T-helper 17 cell (primary cell): ENCODE measurements at regions not wholly inside any gene's neighbourhood (a gene's known extent, or its start where the extent isn't known, plus 50 kb on each side); places are given as distances from the start of the nearest gene placed in this dataset.

ENCODE experiments used
- ATAC-seq: fragments of 150-1000 bp; cut with Tn5 transposase; 2 replicates; pipeline ENCODE4 v1.10.0; 2021; ENCODE audit warnings: mild to moderate bottlenecking, moderate library complexity
- DNase-seq, 3 donors: peaks; one replicate each; pipeline versions ENCODE4 v3.0.0 to v3.0.0-alpha.2; 2020 to 2021
- H3K9me3 ChIP-seq: one replicate; pipeline ENCODE4 v1.7.0; 2013; ENCODE audit warnings: low read length, mild to moderate bottlenecking; ENCODE audit not compliant: control insufficient read depth, poor library complexity, severe bottlenecking
- H3K27ac Mint-ChIP-seq: one replicate; pipeline ENCODE4 v1.8.0; 2022; ENCODE audit warnings: mild to moderate bottlenecking, moderate library complexity, mixed read lengths
- H3K27me3 Mint-ChIP-seq: one replicate; pipeline ENCODE4 v1.8.0; 2022; ENCODE audit warnings: mixed read lengths
- H3K36me3 Mint-ChIP-seq: one replicate; pipeline ENCODE4 v1.8.0; 2022; ENCODE audit warnings: low read depth, mixed read lengths
- H3K4me1 Mint-ChIP-seq: one replicate; pipeline ENCODE4 v1.8.0; 2022; ENCODE audit warnings: mild to moderate bottlenecking, mixed read lengths
- H3K4me3 Mint-ChIP-seq: one replicate; pipeline ENCODE4 v1.8.0; 2022; ENCODE audit warnings: mild to moderate bottlenecking, moderate library complexity, mixed read lengths

- ATAC-seq (no peak), DNase-seq (no peak)
- no peaks in the 10 kb centered on the region for H3K36me3 Mint-ChIP-seq
- H3K27ac Mint-ChIP-seq = no peak overlapping the region
- peaks cover 57% of the 10 kb centered on the region for H3K27me3 Mint-ChIP-seq
- H3K4me1 Mint-ChIP-seq = peaks cover 6% of the 10 kb centered on the region
- H3K4me3 Mint-ChIP-seq = no peak overlapping the region
- H3K9me3 ChIP-seq = no peaks in the 10 kb centered on the region
Measured at GRCh38 chr17:65438708-65439294, 122.6 kb downstream of the AXIN2 start.

GRCh38 chr17:65438173-65438572 lies 123.3 kb downstream of the AXIN2 start:
- Mint-ChIP-seq H3K4me1 (peaks cover 12% of the 10 kb centered on the region), H3K4me3 (no peak overlapping the region), H3K27me3 (peaks cover 55% of the 10 kb centered on the region), H3K36me3 (no peaks in the 10 kb centered on the region), H3K27ac (no peak overlapping the region)
- no peak for ATAC-seq
- H3K9me3 ChIP-seq = no peaks in the 10 kb centered on the region
- no peak for DNase-seq

GRCh38 chr17:65436871-65437270 lies 124.6 kb downstream of the AXIN2 start:
- DNase-seq (no peak), ATAC-seq (no peak)
- H3K36me3 Mint-ChIP-seq = no peaks in the 10 kb centered on the region
- peaks cover 12% of the 10 kb centered on the region for H3K4me1 Mint-ChIP-seq
- H3K4me3 Mint-ChIP-seq = no peak overlapping the region
- no peak overlapping the region for H3K27ac Mint-ChIP-seq
- H3K27me3 Mint-ChIP-seq = peaks cover 44% of the 10 kb centered on the region
- no peaks in the 10 kb centered on the region for H3K9me3 ChIP-seq

GRCh38 chr17:65434878-65435277 lies 126.6 kb downstream of the AXIN2 start:
- DNase-seq (no peak), ATAC-seq (no peak)
- Mint-ChIP-seq H3K27me3 (peaks cover 34% of the 10 kb centered on the region), H3K27ac (no peak overlapping the region), H3K4me3 (no peak overlapping the region), H3K36me3 (no peaks in the 10 kb centered on the region), H3K4me1 (peaks cover 8% of the 10 kb centered on the region)
- H3K9me3 ChIP-seq = no peaks in the 10 kb centered on the region

GRCh38 chr17:65434251-65434650 lies 127.2 kb downstream of the AXIN2 start:
- DNase-seq = no peak
- no peaks in the 10 kb centered on the region for H3K36me3 Mint-ChIP-seq
- H3K4me3 Mint-ChIP-seq = no peak overlapping the region
- no peaks in the 10 kb centered on the region for H3K9me3 ChIP-seq
- no peak overlapping the region for H3K27ac Mint-ChIP-seq
- H3K4me1 Mint-ChIP-seq = peaks cover 8% of the 10 kb centered on the region
- H3K27me3 Mint-ChIP-seq = peaks cover 27% of the 10 kb centered on the region
- no peak for ATAC-seq

GRCh38 chr17:65433592-65433991 lies 127.9 kb downstream of the AXIN2 start:
- no peak for ATAC-seq
- Mint-ChIP-seq H3K27ac (no peak overlapping the region), H3K4me3 (peak overlapping the region; percentile 10), H3K36me3 (no peaks in the 10 kb centered on the region), H3K4me1 (peaks cover 8% of the 10 kb centered on the region), H3K27me3 (peaks cover 21% of the 10 kb centered on the region)
- H3K9me3 ChIP-seq = no peaks in the 10 kb centered on the region
- no peak for DNase-seq

- Mint-ChIP-seq H3K4me1 (peaks cover 8% of the 10 kb centered on the region), H3K4me3 (no peak overlapping the region), H3K27ac (no peak overlapping the region), H3K27me3 (peaks cover 17% of the 10 kb centered on the region), H3K36me3 (no peaks in the 10 kb centered on the region)
- no peaks in the 10 kb centered on the region for H3K9me3 ChIP-seq
- DNase-seq (no peak), ATAC-seq (no peak)
Measured at GRCh38 chr17:65433157-65433556, 128.3 kb downstream of the AXIN2 start.

- DNase-seq (no peak), ATAC-seq (no peak)
- H3K9me3 ChIP-seq = no peaks in the 10 kb centered on the region
- no peak overlapping the region for H3K4me3 Mint-ChIP-seq
- peak overlapping the region; percentile 2 for H3K27ac Mint-ChIP-seq
- no peaks in the 10 kb centered on the region for H3K36me3 Mint-ChIP-seq
- H3K4me1 Mint-ChIP-seq = peaks cover 8% of the 10 kb centered on the region
- H3K27me3 Mint-ChIP-seq = no peaks in the 10 kb centered on the region
Measured at GRCh38 chr17:65431116-65431515, 130.3 kb downstream of the AXIN2 start.

- no peaks in the 10 kb centered on the region for H3K9me3 ChIP-seq
- no peak overlapping the region for H3K4me3 Mint-ChIP-seq
- H3K4me1 Mint-ChIP-seq = peaks cover 8% of the 10 kb centered on the region
- DNase-seq (no peak), ATAC-seq (no peak)
- no peaks in the 10 kb centered on the region for H3K36me3 Mint-ChIP-seq
- H3K27me3 Mint-ChIP-seq = no peaks in the 10 kb centered on the region
- H3K27ac Mint-ChIP-seq = no peak overlapping the region
Measured at GRCh38 chr17:65430209-65430833, 131.1 kb downstream of the AXIN2 start.

GRCh38 chr17:65423346-65424140 lies 137.9 kb downstream of the AXIN2 start:
- Mint-ChIP-seq H3K36me3 (no peaks in the 10 kb centered on the region), H3K27me3 (no peaks in the 10 kb centered on the region), H3K4me1 (no peaks in the 10 kb centered on the region), H3K4me3 (no peak overlapping the region), H3K27ac (no peak overlapping the region)
- H3K9me3 ChIP-seq = no peaks in the 10 kb centered on the region
- ATAC-seq (no peak), DNase-seq (no peak)

- H3K9me3 ChIP-seq = no peaks in the 10 kb centered on the region
- ATAC-seq = no peak
- no peaks in the 10 kb centered on the region for H3K4me1 Mint-ChIP-seq
- H3K27me3 Mint-ChIP-seq = peaks cover 6% of the 10 kb centered on the region
- no peaks in the 10 kb centered on the region for H3K36me3 Mint-ChIP-seq
- no peak overlapping the region for H3K27ac Mint-ChIP-seq
- no peak for DNase-seq
- H3K4me3 Mint-ChIP-seq = no peak overlapping the region
Measured at GRCh38 chr17:65418622-65419021, 142.8 kb downstream of the AXIN2 start.

GRCh38 chr17:65417406-65418221 lies 143.8 kb downstream of the AXIN2 start:
- Mint-ChIP-seq H3K27ac (no peak overlapping the region), H3K27me3 (peaks cover 10% of the 10 kb centered on the region), H3K36me3 (no peaks in the 10 kb centered on the region), H3K4me3 (no peak overlapping the region), H3K4me1 (peaks cover under 1% of the 10 kb centered on the region)
- H3K9me3 ChIP-seq = no peaks in the 10 kb centered on the region
- DNase-seq (no peak), ATAC-seq (no peak)

GRCh38 chr17:65415991-65416390 lies 145.5 kb downstream of the AXIN2 start:
- H3K9me3 ChIP-seq = no peaks in the 10 kb centered on the region
- peaks cover 15% of the 10 kb centered on the region for H3K27me3 Mint-ChIP-seq
- no peak for ATAC-seq
- peaks cover 2% of the 10 kb centered on the region for H3K4me1 Mint-ChIP-seq
- no peak for DNase-seq
- no peaks in the 10 kb centered on the region for H3K36me3 Mint-ChIP-seq
- H3K4me3 Mint-ChIP-seq = no peak overlapping the region
- no peak overlapping the region for H3K27ac Mint-ChIP-seq
